HEK293 (cell line): ENCODE measurements at regions not wholly inside any gene's neighbourhood (a gene's known extent, or its start where the extent isn't known, plus 50 kb on each side); places are given as distances from the start of the nearest gene placed in this dataset.

ENCODE experiments used
- CTCF ChIA-PET: fragments of 350-600 bp; formaldehyde crosslinking; extraction: SDS; loops from one replicate; lab custom pipeline; 2021; ENCODE audit warnings: antibody characterized with exemption; lab: Yijun Ruan, JAX
- POLR2A ChIA-PET: fragments of 300-600 bp; formaldehyde crosslinking; extraction: SDS; loops from one replicate; lab custom pipeline; 2020; ENCODE audit warnings: antibody characterized with exemption, inconsistent platforms; lab: Yijun Ruan, JAX
- H3K27ac ChIP-seq: fragments of 200-500 bp; sonication (Bioruptor generic); 2 replicates; pipeline ENCODE4 v1.5.1; 2014; ENCODE audit warnings: low read depth, low read length, control low read depth, inconsistent platforms; ENCODE audit errors: extremely low read depth
- H3K36me3 ChIP-seq, 2 experiments: fragments of 200-500 bp in 1 of 2; sonication (Bioruptor generic) in 1 of 2; 1 replicate in 1 of 2; 2 replicates in 1 of 2; pipeline ENCODE4 v1.5.1; 2014 to 2017; ENCODE audit warnings: inconsistent platforms in 2 of 2, low read length in 2 of 2; ENCODE audit not compliant: control insufficient read depth in 2 of 2, insufficient read depth in 1 of 2
- H3K4me1 ChIP-seq: fragments of 200-500 bp; sonication (Bioruptor generic); 2 replicates; pipeline ENCODE4 v1.5.1; 2014; ENCODE audit warnings: mild to moderate bottlenecking, low read length, inconsistent platforms; ENCODE audit not compliant: control insufficient read depth, insufficient read depth
- H3K4me3 ChIP-seq: 2 replicates; pipeline ENCODE4 v1.5.1; 2011; ENCODE audit warnings: low read depth, mild to moderate bottlenecking, control low read depth, low read length, moderate library complexity
- H3K9me3 ChIP-seq: fragments of 200-500 bp; sonication (Bioruptor generic); 2 replicates; pipeline ENCODE4 v1.5.1; 2014; ENCODE audit warnings: low read depth, low read length, inconsistent platforms; ENCODE audit not compliant: control insufficient read depth, insufficient read depth
- BCL6B ChIP-seq: fragments of 450-650 bp; formaldehyde crosslinking; IDR thresholded peaks from 2 replicates; pipeline ENCODE4 v1.5.1; 2017; ENCODE audit warnings: missing biosample characterization, missing genetic modification characterization
- EGR2 ChIP-seq: fragments of 450-650 bp; formaldehyde crosslinking; IDR thresholded peaks from 2 replicates; pipeline ENCODE4 v1.5.1; 2016; ENCODE audit warnings: low read depth, missing biosample characterization, missing genetic modification characterization
- KLF17 ChIP-seq: fragments of 450-650 bp; formaldehyde crosslinking; IDR thresholded peaks from 2 replicates; pipeline ENCODE4 v1.5.1; 2016; ENCODE audit warnings: missing biosample characterization, missing genetic modification characterization
- ZBTB1 ChIP-seq: fragments of 450-650 bp; formaldehyde crosslinking; IDR thresholded peaks from 2 replicates; pipeline ENCODE4 v1.5.1; 2016; ENCODE audit warnings: missing biosample characterization, missing genetic modification characterization
- ZBTB17 ChIP-seq: fragments of 450-650 bp; formaldehyde crosslinking; IDR thresholded peaks from 2 replicates; pipeline ENCODE4 v1.5.1; 2016; ENCODE audit warnings: missing biosample characterization, missing genetic modification characterization
- ZBTB20 ChIP-seq: fragments of 450-650 bp; formaldehyde crosslinking; IDR thresholded peaks from 2 replicates; pipeline ENCODE4 v1.5.1; 2016; ENCODE audit warnings: missing biosample characterization, missing genetic modification characterization
- ZBTB21 ChIP-seq: fragments of 450-650 bp; formaldehyde crosslinking; IDR thresholded peaks from 2 replicates; pipeline ENCODE4 v1.5.1; 2017; ENCODE audit warnings: missing biosample characterization, missing genetic modification characterization
- ZNF132 ChIP-seq: fragments of 450-650 bp; formaldehyde crosslinking; IDR thresholded peaks from 2 replicates; pipeline ENCODE4 v1.5.1; 2017; ENCODE audit warnings: missing biosample characterization, missing genetic modification characterization, borderline replicate concordance
- ZNF146 ChIP-seq: fragments of 450-650 bp; formaldehyde crosslinking; IDR thresholded peaks from 2 replicates; pipeline ENCODE4 v1.5.1; 2016; ENCODE audit warnings: missing biosample characterization, missing genetic modification characterization
- ZNF394 ChIP-seq: fragments of 450-650 bp; formaldehyde crosslinking; IDR thresholded peaks from 2 replicates; pipeline ENCODE4 v1.5.1; 2016; ENCODE audit warnings: missing biosample characterization, missing genetic modification characterization, mild to moderate bottlenecking, moderate library complexity, borderline replicate concordance
- ZNF530 ChIP-seq: fragments of 450-650 bp; formaldehyde crosslinking; IDR thresholded peaks from 2 replicates; pipeline ENCODE4 v1.5.1; 2016; ENCODE audit warnings: low read depth, missing biosample characterization, missing genetic modification characterization
- ZNF560 ChIP-seq: fragments of 450-650 bp; formaldehyde crosslinking; IDR thresholded peaks from 2 replicates; pipeline ENCODE4 v1.5.1; 2017; ENCODE audit warnings: missing biosample characterization, missing genetic modification characterization, borderline replicate concordance
- ZNF621 ChIP-seq: fragments of 450-650 bp; formaldehyde crosslinking; IDR thresholded peaks from 2 replicates; pipeline ENCODE4 v1.5.1; 2017; ENCODE audit warnings: missing biosample characterization, missing genetic modification characterization
- ZNF654 ChIP-seq: fragments of 450-650 bp; formaldehyde crosslinking; IDR thresholded peaks from 2 replicates; pipeline ENCODE4 v1.5.1; 2016; ENCODE audit warnings: low read depth, missing biosample characterization, missing genetic modification characterization
- ZNF658 ChIP-seq: fragments of 450-650 bp; formaldehyde crosslinking; IDR thresholded peaks from 2 replicates; pipeline ENCODE4; 2016; ENCODE audit warnings: missing biosample characterization, missing genetic modification characterization
- ZSCAN18 ChIP-seq: fragments of 450-650 bp; formaldehyde crosslinking; IDR thresholded peaks from 2 replicates; pipeline ENCODE4 v1.5.1; 2016; ENCODE audit warnings: missing biosample characterization, missing genetic modification characterization
- ZSCAN4 ChIP-seq: fragments of 450-650 bp; formaldehyde crosslinking; IDR thresholded peaks from 2 replicates; pipeline ENCODE4 v1.5.1; 2017; ENCODE audit warnings: missing biosample characterization, missing genetic modification characterization

- no peak overlapping the region for H3K4me3 ChIP-seq
- POLR2A ChIA-PET: no interaction called here
- no peak for TF ChIP-seq ZNF530
- no peak for TF ChIP-seq ZNF132 (tag by site-specific recombination)
- no peak for TF ChIP-seq ZSCAN4 (tag by site-specific recombination)
- H3K4me1 ChIP-seq: no peaks in the 10 kb centered on the region
- no peak overlapping the region for H3K27ac ChIP-seq
- CTCF ChIA-PET: interaction anchor here (0.8 kb wide), 1 partner anchor 8 kb away, joined by 3 read pairs; no protein-coding TSS in a partner anchor
- H3K9me3 ChIP-seq: no peaks in the 10 kb centered on the region
- H3K36me3 ChIP-seq: no peaks in the 10 kb centered on the region
Observed at GRCh38 chr4:123545667-123546572, 149.3 kb downstream of the SPRY1 start.

GRCh38 chr4:123546573-123547060, 150.0 kb downstream of the SPRY1 start:
- H3K36me3 ChIP-seq: no peaks in the 10 kb centered on the region
- POLR2A ChIA-PET: no interaction called here
- CTCF ChIA-PET: no interaction called here
- TF ChIP-seq ZNF560 (tag by site-specific recombination): no peak
- no peak for TF ChIP-seq EGR2 (tag by site-specific recombination)
- no peak for TF ChIP-seq BCL6B (tag by site-specific recombination)
- no peak for TF ChIP-seq ZNF394
- no peak for TF ChIP-seq ZBTB20 (tag by site-specific recombination)
- TF ChIP-seq ZNF658: no peak
- TF ChIP-seq ZNF621: no peak
- no peak for TF ChIP-seq ZBTB17 (tag by site-specific recombination)
- no peak for TF ChIP-seq ZBTB1
- TF ChIP-seq ZNF146: no peak
- no peak for TF ChIP-seq ZBTB21
- TF ChIP-seq ZSCAN18 (tag by site-specific recombination): no peak
- no peak for TF ChIP-seq ZNF654 (tag by site-specific recombination)
- no peak for TF ChIP-seq KLF17 (tag by site-specific recombination)
- no peaks in the 10 kb centered on the region for H3K9me3 ChIP-seq
- no peak overlapping the region for H3K27ac ChIP-seq
- no peaks in the 10 kb centered on the region for H3K4me1 ChIP-seq
- H3K4me3 ChIP-seq: no peak overlapping the region
